ENCODE measurements at regions not wholly inside any gene's neighbourhood (a gene's known extent, or its start where the extent isn't known, plus 50 kb on each side); places are given as distances from the start of the nearest gene placed in this dataset.
"Not testable (repeated sequence)": the region's sequence is repeated elsewhere in the genome, so short reads cannot be mapped to it uniquely, and the experiment has no call there.

GRCh38 chr15:100772478-100772877 lies 107.2 kb upstream of the ALDH1A3 start:
- no peaks in the 10 kb centered on the region for H3K9me3 ChIP-seq (ENCODE audit: low read depth, low read length, poor library complexity, severe bottlenecking)
- no peak for DNase-seq (ENCODE audit: low spot score)
- no peak overlapping the region for H3K27ac ChIP-seq (ENCODE audit: low read depth, low read length, poor library complexity, severe bottlenecking)
- no peaks in the 10 kb centered on the region for H3K27me3 ChIP-seq (replicated peaks; ENCODE audit: insufficient read depth, low read depth, low read length, poor library complexity)
- BruUV-seq (replicated peaks) = no TSS peak
- ChIA-PET POLR2A (ENCODE audit: low non-redundant PET) (no interaction called here), CTCF (no interaction called here)
- no peaks in the 10 kb centered on the region for H3K36me3 ChIP-seq (ENCODE audit: insufficient read depth, low read length, poor library complexity, severe bottlenecking)
- H3K4me3 ChIP-seq (ENCODE audit: low read depth, low read length, poor library complexity, severe bottlenecking) = no peak overlapping the region
- H3K4me1 ChIP-seq (ENCODE audit: insufficient read depth, low read length, poor library complexity, severe bottlenecking) = no peaks in the 10 kb centered on the region
- TF ChIP-seq EZH2 (IDR thresholded peaks at IDR 0.05; ENCODE audit: borderline replicate concordance, low read depth, low read length, poor library complexity, severe bottlenecking) (no peak), CTCF (conservative IDR thresholded peaks at IDR 0.05; ENCODE audit: low read depth, low read length) (no peak)
- intact Hi-C loops (cut with micrococcal nuclease; ENCODE audit: unreplicated experiment) = no loop called here

- TF ChIP-seq CTCF (conservative IDR thresholded peaks at IDR 0.05; ENCODE audit: low read depth, low read length) (no peak), EZH2 (IDR thresholded peaks at IDR 0.05; ENCODE audit: borderline replicate concordance, low read depth, low read length, poor library complexity, severe bottlenecking) (no peak)
- no TSS peak for BruUV-seq (replicated peaks)
- H3K9me3 ChIP-seq (ENCODE audit: low read depth, low read length, poor library complexity, severe bottlenecking) = no peaks in the 10 kb centered on the region
- H3K4me1 ChIP-seq (ENCODE audit: insufficient read depth, low read length, poor library complexity, severe bottlenecking) = no peaks in the 10 kb centered on the region
- no peak overlapping the region for H3K4me3 ChIP-seq (ENCODE audit: low read depth, low read length, poor library complexity, severe bottlenecking)
- intact Hi-C loops (cut with micrococcal nuclease; ENCODE audit: unreplicated experiment) = no loop called here
- no peak for DNase-seq (ENCODE audit: low spot score)
- ChIA-PET CTCF (no interaction called here), POLR2A (ENCODE audit: low non-redundant PET) (no interaction called here)
- no peaks in the 10 kb centered on the region for H3K36me3 ChIP-seq (ENCODE audit: insufficient read depth, low read length, poor library complexity, severe bottlenecking)
- H3K27ac ChIP-seq (ENCODE audit: low read depth, low read length, poor library complexity, severe bottlenecking) = no peak overlapping the region
- no peaks in the 10 kb centered on the region for H3K27me3 ChIP-seq (replicated peaks; ENCODE audit: insufficient read depth, low read depth, low read length, poor library complexity)
Measured at GRCh38 chr15:100772892-100773520, 106.6 kb upstream of the ALDH1A3 start.

GRCh38 chr15:100774044-100774443 lies 105.6 kb upstream of the ALDH1A3 start:
- intact Hi-C loops (cut with micrococcal nuclease; ENCODE audit: unreplicated experiment); CTCF ChIA-PET; DNase-seq (ENCODE audit: low spot score): not testable (repeated sequence)

GRCh38 chr15:100775581-100776185 lies 103.9 kb upstream of the ALDH1A3 start:
- Histone ChIP-seq H3K27me3 (replicated peaks; ENCODE audit: insufficient read depth, low read depth, low read length, poor library complexity) (no peaks in the 10 kb centered on the region), H3K9me3 (ENCODE audit: low read depth, low read length, poor library complexity, severe bottlenecking) (no peaks in the 10 kb centered on the region), H3K27ac (ENCODE audit: low read depth, low read length, poor library complexity, severe bottlenecking) (no peak overlapping the region), H3K4me3 (ENCODE audit: low read depth, low read length, poor library complexity, severe bottlenecking) (no peak overlapping the region), H3K36me3 (ENCODE audit: insufficient read depth, low read length, poor library complexity, severe bottlenecking) (no peaks in the 10 kb centered on the region), H3K4me1 (ENCODE audit: insufficient read depth, low read length, poor library complexity, severe bottlenecking) (no peaks in the 10 kb centered on the region)
- intact Hi-C loops (cut with micrococcal nuclease; ENCODE audit: unreplicated experiment) = no loop called here
- BruUV-seq (replicated peaks) = no TSS peak
- POLR2A ChIA-PET (ENCODE audit: low non-redundant PET) = no interaction called here
- CTCF ChIA-PET = no interaction called here
- TF ChIP-seq CTCF (conservative IDR thresholded peaks at IDR 0.05; ENCODE audit: low read depth, low read length) (no peak), EZH2 (IDR thresholded peaks at IDR 0.05; ENCODE audit: borderline replicate concordance, low read depth, low read length, poor library complexity, severe bottlenecking) (no peak)
- DNase-seq (ENCODE audit: low spot score) = no peak

More at GRCh38 chr15:100774044-100774443, 105.6 kb upstream of the ALDH1A3 start:
- H3K4me1 ChIP-seq (ENCODE audit: insufficient read depth, low read length, poor library complexity, severe bottlenecking); H3K9me3 ChIP-seq (ENCODE audit: low read depth, low read length, poor library complexity, severe bottlenecking); POLR2A ChIA-PET (ENCODE audit: low non-redundant PET); H3K36me3 ChIP-seq (ENCODE audit: insufficient read depth, low read length, poor library complexity, severe bottlenecking); H3K4me3 ChIP-seq (ENCODE audit: low read depth, low read length, poor library complexity, severe bottlenecking); BruUV-seq (replicated peaks); H3K27me3 ChIP-seq (replicated peaks; ENCODE audit: insufficient read depth, low read depth, low read length, poor library complexity); H3K27ac ChIP-seq (ENCODE audit: low read depth, low read length, poor library complexity, severe bottlenecking): not testable (repeated sequence)
